Right forelimb (tissue), 1 donor: ENCODE measurements at regions not wholly inside any gene's neighbourhood (a gene's known extent, or its start where the extent isn't known, plus 50 kb on each side); places are given as distances from the start of the nearest gene placed in this dataset.
"Not testable (repeated sequence)": the region's sequence is repeated elsewhere in the genome, so short reads cannot be mapped to it uniquely, and the experiment has no call there.

Experiments
- DNase-seq: peaks from one replicate; pipeline ENCODE4 v3.0.0-alpha.2; 2018

- DNase-seq: no peak
Measured at GRCh38 chr14:97155320-97155719, 358.1 kb downstream of the VRK1 start.

DNA sequence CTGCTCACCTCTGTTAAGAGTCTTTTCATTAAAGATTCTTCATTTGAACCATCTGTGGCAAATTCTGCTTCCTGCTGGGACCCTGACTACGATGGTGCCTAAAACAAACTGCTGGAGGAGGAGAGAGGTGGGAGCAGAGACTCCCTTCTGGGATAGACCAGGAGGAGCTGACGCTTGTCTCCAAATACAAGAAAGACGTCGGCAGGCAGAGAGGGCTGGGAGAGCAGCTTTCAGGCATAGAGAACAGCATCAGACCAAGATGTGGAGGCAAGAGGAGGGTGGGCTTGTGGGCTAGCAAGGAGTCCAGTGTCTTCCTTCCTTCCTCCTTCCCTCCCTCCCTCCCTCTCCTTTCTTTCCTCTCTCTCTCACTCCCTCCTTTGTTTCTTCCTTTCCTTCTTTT, 358.6 kb downstream of the VRK1 start:
- DNase-seq: no peak

DNA sequence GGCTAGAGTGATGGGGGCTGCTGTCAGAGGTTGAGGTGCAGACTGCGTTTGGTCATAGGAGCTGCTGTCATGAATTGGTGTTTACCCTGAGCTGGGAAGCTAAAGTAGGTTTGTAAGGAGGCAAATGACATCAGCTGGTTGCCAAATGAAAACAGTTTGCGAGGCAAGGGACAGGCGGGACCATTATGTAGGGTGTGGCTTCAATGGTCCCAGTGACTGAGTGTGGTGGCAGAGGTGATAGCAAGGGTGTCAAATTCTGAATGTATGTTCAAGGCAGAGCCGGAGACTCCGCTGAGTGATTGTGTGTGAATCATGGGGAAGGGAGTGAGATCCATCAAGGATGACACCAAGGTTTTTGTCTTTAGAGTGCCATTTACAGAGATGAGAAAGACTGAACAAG, 359.5 kb downstream of the VRK1 start:
- DNase-seq: no peak

DNA sequence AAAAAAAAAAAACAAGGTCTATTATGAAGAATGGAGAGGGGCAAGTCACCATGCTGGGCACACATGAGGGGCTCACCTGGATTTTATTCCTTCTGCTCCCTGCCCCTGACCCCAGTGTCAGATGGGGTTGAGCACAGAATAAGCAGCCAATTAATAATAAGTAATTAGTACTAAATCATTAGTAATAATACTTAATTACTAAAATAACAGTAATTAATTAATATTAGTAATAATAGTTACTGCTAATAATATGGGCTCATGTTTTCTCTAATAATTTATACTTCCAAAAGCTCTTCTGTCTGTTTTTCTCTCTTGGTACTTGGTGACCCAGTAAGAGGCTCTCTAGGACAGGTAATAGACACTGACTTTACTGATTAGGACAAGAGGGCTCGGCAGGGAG, 360.9 kb downstream of the VRK1 start:
- no peak for DNase-seq

DNA sequence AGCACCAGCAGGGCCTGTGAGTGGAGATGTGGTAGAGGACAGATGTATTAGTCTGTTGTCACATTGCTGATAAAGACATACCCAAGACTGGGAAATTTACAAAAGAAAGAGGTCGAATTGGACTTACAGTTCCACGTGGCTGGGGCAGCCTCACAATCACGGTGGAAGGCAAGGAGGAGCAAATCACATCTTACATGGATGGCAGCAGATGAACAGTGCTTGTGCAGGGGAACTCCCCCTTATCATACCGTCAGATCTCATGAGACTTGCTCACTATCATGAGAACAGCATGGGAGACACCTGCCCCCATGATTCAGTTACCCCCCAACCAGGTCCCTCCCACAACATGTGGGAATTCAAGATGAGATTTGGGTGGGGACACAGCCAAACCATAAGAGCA, 361.9 kb downstream of the VRK1 start:
- DNase-seq: no peak

DNA sequence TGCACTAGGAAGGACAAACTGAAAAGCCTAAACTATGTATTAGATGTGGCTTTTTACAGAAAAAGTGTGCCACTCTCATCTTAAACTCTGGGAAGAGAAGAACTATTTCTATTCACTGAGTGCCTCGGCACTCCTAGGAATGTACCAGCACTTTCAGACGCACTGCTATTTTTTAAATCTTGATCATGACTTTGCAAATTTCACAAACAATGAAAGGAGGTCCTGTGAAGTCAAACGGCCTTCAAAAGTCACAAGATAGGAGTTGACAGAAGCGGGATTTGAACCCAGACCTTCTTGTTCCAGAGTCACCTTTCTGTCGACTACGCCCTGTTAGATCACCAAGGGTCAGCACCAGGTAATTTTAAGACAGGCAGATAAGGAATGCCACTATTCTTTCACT, 365.4 kb downstream of the VRK1 start:
- no peak for DNase-seq

DNA sequence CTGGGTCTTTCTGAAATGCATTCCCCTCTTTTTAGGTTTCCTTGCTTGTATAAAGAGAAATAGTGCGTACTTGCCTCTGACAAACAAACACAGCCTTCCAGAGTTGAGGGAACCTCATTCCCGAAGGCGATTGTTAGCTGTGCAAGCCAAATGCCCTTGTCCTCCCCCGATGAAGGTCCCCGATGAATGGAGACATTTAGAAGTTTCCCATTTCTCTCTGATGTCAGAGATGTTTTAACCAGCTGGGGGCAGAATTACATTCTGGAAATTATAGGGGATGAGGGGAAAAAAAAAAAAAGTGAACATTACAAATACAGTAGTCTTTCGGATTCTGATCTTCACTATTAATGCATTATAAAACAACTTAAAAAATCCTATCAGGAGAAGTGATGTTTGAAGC, 366.8 kb downstream of the VRK1 start:
- no peak for DNase-seq

- DNase-seq: no peak
Measured at GRCh38 chr14:97166497-97166896, 369.3 kb downstream of the VRK1 start.

- DNase-seq: not testable (repeated sequence)
Measured at GRCh38 chr14:97167577-97167976, 370.4 kb downstream of the VRK1 start.

- DNase-seq: no peak
Measured at GRCh38 chr14:97172644-97173043, 375.5 kb downstream of the VRK1 start.

GRCh38 chr14:97177016-97177415, 379.8 kb downstream of the VRK1 start:
- no peak for DNase-seq

DNA sequence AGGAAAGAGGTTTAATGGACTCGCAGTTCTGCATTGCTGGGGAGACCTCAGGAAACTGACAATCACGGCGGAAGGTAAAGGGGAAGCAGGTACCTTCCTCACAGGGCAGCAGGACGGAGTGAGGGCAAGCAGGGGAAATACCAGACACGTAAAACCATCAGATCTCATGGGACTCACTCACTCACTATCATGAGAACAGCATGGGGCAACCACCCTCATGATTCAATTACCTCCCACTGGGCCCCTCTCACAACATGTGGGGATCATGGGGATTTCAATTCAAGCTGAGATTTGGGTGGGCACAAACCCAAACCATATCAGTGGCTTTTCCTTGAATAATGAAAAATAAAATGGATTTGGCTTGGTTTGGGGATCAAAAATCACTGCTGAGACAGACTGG, 380.5 kb downstream of the VRK1 start:
- DNase-seq: no peak

DNA sequence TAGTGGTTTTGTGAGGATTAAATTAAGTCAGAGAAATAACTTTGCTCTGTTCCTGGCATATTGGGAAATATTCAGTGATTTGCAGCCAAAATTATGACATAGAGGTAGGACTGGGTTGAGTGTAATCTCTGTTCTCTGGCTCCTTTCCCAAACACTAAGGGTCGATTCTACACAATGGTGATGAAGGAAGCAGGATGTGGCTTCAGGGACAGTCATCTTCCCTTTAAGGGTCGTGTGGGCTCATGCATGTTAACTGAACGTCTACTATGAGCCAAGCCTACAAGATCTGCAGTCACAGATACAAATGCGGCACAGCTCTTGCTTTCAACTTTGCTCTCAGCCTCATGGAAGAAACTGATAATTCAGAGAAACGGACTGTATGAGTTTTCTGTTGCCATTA, 381.6 kb downstream of the VRK1 start:
- DNase-seq: no peak

DNA sequence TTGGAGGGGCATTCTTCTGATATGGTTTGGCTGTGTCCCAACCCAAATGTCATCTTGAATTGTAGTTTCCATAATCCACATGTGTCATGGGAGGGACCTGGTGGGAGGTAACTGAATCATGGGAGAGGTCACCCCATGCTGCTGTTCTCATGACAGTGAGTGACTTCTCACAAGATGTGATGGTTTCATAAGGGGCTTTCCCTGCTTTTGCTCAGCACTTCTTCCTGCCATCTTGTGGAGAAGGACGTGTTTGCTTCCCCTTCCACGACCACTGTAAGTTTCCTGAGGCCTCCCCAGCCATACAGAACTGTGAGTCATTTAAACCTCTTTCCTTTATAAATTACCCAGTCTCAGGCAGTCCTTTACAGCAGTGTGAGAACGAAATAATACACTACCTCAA, 382.4 kb downstream of the VRK1 start:
- no peak for DNase-seq

GRCh38 chr14:97180304-97181200, 383.4 kb downstream of the VRK1 start:
- DNase-seq: no peak

DNA sequence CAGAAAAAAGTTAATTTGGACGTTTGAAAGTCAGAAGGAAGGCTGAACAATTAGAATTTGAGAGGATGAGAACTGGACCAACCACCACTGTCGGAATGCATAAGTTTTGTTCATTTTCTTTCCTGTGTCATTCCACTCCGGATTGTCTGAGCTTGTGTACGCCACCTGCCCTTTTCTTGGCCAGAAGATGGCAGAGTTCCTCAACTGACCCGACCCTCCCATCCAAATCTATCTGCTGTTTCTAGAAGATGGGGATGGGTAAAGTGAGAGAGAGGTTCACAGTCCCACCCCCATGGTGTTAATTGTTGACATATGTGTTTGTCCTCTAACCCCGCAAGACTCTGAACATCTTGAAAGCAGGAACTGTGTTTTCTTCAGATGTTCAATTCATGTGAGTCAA, 388.0 kb downstream of the VRK1 start:
- no peak for DNase-seq

- no peak for DNase-seq
Measured at GRCh38 chr14:97187916-97188315, 390.7 kb downstream of the VRK1 start.

- no peak for DNase-seq
Measured at GRCh38 chr14:97196336-97196735, 399.2 kb downstream of the VRK1 start.

GRCh38 chr14:97198813-97199212, 401.6 kb downstream of the VRK1 start:
- no peak for DNase-seq

GRCh38 chr14:97200245-97200644, 403.1 kb downstream of the VRK1 start:
- no peak for DNase-seq

DNA sequence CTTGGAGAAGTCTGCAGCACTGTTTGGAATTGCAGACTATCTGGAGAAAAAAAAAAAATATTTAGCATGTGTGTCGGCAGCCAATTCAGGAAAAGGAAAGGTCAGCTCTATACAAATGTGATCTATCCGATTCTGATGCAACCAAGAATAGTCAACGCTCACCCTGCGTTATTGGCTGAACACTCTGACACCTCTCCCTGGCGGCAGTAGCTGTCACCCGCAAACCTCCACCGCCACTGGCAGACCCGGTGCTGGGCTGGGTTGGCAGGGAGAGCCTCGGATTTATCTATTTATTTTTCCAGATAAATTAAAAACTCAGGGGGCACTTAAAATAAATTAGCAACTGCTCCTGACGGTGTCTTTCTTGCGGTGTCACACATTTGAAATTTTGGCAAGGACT, 409.7 kb downstream of the VRK1 start:
- no peak for DNase-seq

GRCh38 chr14:97210202-97210601, 413.0 kb downstream of the VRK1 start:
- no peak for DNase-seq

DNA sequence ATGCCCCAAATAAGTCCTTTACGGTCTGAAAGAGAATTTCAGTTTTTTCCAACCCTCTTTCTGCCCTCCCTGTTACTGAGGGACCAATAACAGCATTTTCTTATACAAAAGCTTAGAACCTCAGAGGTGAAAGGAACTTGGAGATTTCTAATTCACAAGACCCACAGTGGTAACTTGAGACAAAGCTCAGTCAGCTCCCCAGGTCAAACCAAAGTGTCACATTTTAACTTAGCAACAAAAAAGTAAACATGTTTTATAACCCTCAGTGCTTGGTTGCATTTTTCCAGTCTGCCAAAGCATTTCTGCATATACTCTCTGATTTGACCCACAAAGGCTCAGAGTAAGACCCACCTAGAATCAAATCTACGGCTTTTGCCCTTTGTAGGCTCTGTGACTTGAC, 415.2 kb downstream of the VRK1 start:
- no peak for DNase-seq

DNA sequence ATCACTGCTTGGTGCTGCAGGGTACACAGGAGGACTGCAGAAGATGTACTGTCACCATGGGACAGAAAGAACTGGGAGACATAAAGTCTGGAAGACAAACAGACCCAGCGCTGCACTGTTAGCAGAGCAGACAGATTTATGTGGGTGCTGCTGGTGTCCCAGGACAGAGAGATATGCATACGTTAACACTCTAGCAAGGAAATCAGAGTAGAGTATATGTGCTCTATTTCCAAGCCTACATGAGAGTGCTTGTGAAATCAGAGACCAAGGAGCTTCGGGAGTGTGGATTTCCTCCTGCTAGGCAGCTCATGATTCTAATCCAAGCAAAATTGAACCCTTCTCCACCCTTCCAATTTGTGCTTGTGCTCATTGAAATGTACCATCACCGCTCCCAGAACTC, 416.5 kb downstream of the VRK1 start:
- no peak for DNase-seq
